H7 (cell line): ENCODE measurements at regions not wholly inside any gene's neighbourhood (a gene's known extent, or its start where the extent isn't known, plus 50 kb on each side); places are given as distances from the start of the nearest gene placed in this dataset.
"Not testable (repeated sequence)": the region's sequence is repeated elsewhere in the genome, so short reads cannot be mapped to it uniquely, and the experiment has no call there.

Experiments used
- DNase-seq: peaks from one replicate; pipeline ENCODE4 v3.0.0; 2012
- H3K27me3 ChIP-seq: 2 replicates; pipeline ENCODE4 v1.6.0; 2011; ENCODE audit warnings: mild to moderate bottlenecking, low read length; ENCODE audit not compliant: control insufficient read depth, insufficient read depth
- H3K36me3 ChIP-seq: replicated peaks from 2 replicates; pipeline ENCODE4 v1.5.1; 2011; ENCODE audit warnings: low read length; ENCODE audit not compliant: control insufficient read depth, insufficient read depth
- H3K4me3 ChIP-seq: 2 replicates; pipeline ENCODE4 v1.5.1; 2011; ENCODE audit warnings: low read depth, mild to moderate bottlenecking, control low read depth, low read length, moderate library complexity; ENCODE audit not compliant: insufficient read depth

- Histone ChIP-seq H3K4me3 (no peak overlapping the region), H3K27me3 (no peaks in the 10 kb centered on the region), H3K36me3 (no peaks in the 10 kb centered on the region)
- no peak for DNase-seq
These were observed 484.3 kb downstream of the DIPK2A start for GRCh38 chr3:144455841-144456440.

- no peaks in the 10 kb centered on the region for H3K36me3 ChIP-seq
- no peaks in the 10 kb centered on the region for H3K27me3 ChIP-seq
- no peak for DNase-seq
- no peak overlapping the region for H3K4me3 ChIP-seq
These were observed 486.1 kb downstream of the DIPK2A start for GRCh38 chr3:144457758-144458157.

- H3K36me3 ChIP-seq = no peaks in the 10 kb centered on the region
- DNase-seq = no peak
These were observed 486.7 kb downstream of the DIPK2A start for GRCh38 chr3:144458283-144458682.

GRCh38 chr3:144462337-144462736, 490.7 kb downstream of the DIPK2A start:
- DNase-seq = no peak
- Histone ChIP-seq H3K4me3 (no peak overlapping the region), H3K36me3 (no peaks in the 10 kb centered on the region), H3K27me3 (no peaks in the 10 kb centered on the region)

More at GRCh38 chr3:144458283-144458682, 486.7 kb downstream of the DIPK2A start:
- Histone ChIP-seq H3K4me3 (no peak overlapping the region), H3K27me3 (no peaks in the 10 kb centered on the region)

GRCh38 chr3:144463911-144464310, 492.3 kb downstream of the DIPK2A start:
- H3K27me3 ChIP-seq = no peaks in the 10 kb centered on the region

GRCh38 chr3:144466114-144466513, 494.5 kb downstream of the DIPK2A start:
- no peak for DNase-seq
- no peak overlapping the region for H3K4me3 ChIP-seq
- H3K36me3 ChIP-seq = no peaks in the 10 kb centered on the region
- no peaks in the 10 kb centered on the region for H3K27me3 ChIP-seq

More at GRCh38 chr3:144463911-144464310, 492.3 kb downstream of the DIPK2A start:
- Histone ChIP-seq H3K36me3 (no peaks in the 10 kb centered on the region), H3K4me3 (no peak overlapping the region)
- no peak for DNase-seq

- H3K36me3 ChIP-seq = no peaks in the 10 kb centered on the region
- no peak overlapping the region for H3K4me3 ChIP-seq
- no peak for DNase-seq
- no peaks in the 10 kb centered on the region for H3K27me3 ChIP-seq
These were observed 494.9 kb downstream of the DIPK2A start for GRCh38 chr3:144466540-144466939.

GRCh38 chr3:144470666-144471065, 499.0 kb downstream of the DIPK2A start:
- no peak overlapping the region for H3K4me3 ChIP-seq
- no peaks in the 10 kb centered on the region for H3K36me3 ChIP-seq
- H3K27me3 ChIP-seq = no peaks in the 10 kb centered on the region
- DNase-seq = no peak

- H3K36me3 ChIP-seq = no peaks in the 10 kb centered on the region
- no peak overlapping the region for H3K4me3 ChIP-seq
- no peaks in the 10 kb centered on the region for H3K27me3 ChIP-seq
- no peak for DNase-seq
These were observed 506.0 kb downstream of the DIPK2A start for GRCh38 chr3:144477593-144477992.

- Histone ChIP-seq H3K27me3 (no peaks in the 10 kb centered on the region), H3K36me3 (no peaks in the 10 kb centered on the region), H3K4me3 (no peak overlapping the region)
- DNase-seq = no peak
These were observed 508.8 kb downstream of the DIPK2A start for GRCh38 chr3:144480416-144480919.

- no peak for DNase-seq
- Histone ChIP-seq H3K36me3 (no peaks in the 10 kb centered on the region), H3K27me3 (no peaks in the 10 kb centered on the region), H3K4me3 (no peak overlapping the region)
These were observed 511.3 kb downstream of the DIPK2A start for GRCh38 chr3:144482876-144483275.

- no peak overlapping the region for H3K4me3 ChIP-seq
- no peaks in the 10 kb centered on the region for H3K27me3 ChIP-seq
- DNase-seq = no peak
- no peaks in the 10 kb centered on the region for H3K36me3 ChIP-seq
These were observed 515.4 kb downstream of the DIPK2A start for GRCh38 chr3:144487011-144487410.

- no peak for DNase-seq
- H3K36me3 ChIP-seq = no peaks in the 10 kb centered on the region
- H3K4me3 ChIP-seq = no peak overlapping the region
- no peaks in the 10 kb centered on the region for H3K27me3 ChIP-seq
These were observed 517.3 kb downstream of the DIPK2A start for GRCh38 chr3:144488927-144489326.

GRCh38 chr3:144491333-144491732, 519.7 kb downstream of the DIPK2A start:
- Histone ChIP-seq H3K4me3 (no peak overlapping the region), H3K36me3 (no peaks in the 10 kb centered on the region), H3K27me3 (no peaks in the 10 kb centered on the region)
- DNase-seq = peak; percentile 52

GRCh38 chr3:144494651-144495050, 523.0 kb downstream of the DIPK2A start:
- not testable (repeated sequence) for H3K36me3 ChIP-seq, H3K4me3 ChIP-seq, H3K27me3 ChIP-seq, DNase-seq
